ENCODE measurements at regions not wholly inside any gene's neighbourhood (a gene's known extent, or its start where the extent isn't known, plus 50 kb on each side); places are given as distances from the start of the nearest gene placed in this dataset.

DNA sequence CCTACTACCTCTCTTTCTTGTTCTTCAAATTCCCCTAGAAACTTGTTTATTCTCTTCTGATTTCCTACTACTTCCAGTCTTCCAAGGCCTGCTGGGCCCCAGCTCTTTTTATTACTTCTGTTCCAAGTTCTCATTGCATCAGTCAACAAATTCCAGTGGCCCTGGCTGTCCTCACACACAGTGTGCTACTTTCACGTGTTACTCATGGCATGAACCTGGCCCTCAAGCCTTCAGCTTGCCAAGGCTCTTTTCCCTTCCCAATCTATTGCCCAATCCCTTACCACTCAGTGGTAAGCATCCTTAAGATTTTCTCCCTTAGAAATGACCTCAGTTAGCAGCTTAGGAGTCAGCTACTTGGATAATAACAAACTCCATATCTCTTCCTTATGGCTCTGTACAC, 613.5 kb downstream of the LMO4 start:
- Histone ChIP-seq H3K79me2 (ENCODE audit: control insufficient read depth, insufficient read depth, low read length) (no peaks in the 10 kb centered on the region), H4K20me1 (ENCODE audit: control insufficient read depth, insufficient read depth) (no peaks in the 10 kb centered on the region), H3K4me3 (no peak overlapping the region), H2AFZ (ENCODE audit: control insufficient read depth, low read depth, low read length) (no peak overlapping the region), H3K9ac (ENCODE audit: control insufficient read depth, insufficient read depth, low read length) (no peak overlapping the region), H3K36me3 (ENCODE audit: control insufficient read depth in 2 of 2, insufficient read depth in 2 of 2, low read length in 1 of 2) (no peaks in the 10 kb centered on the region), H3K9me3 (replicated peaks; ENCODE audit: control insufficient read depth, insufficient read depth, low read length) (no peaks in the 10 kb centered on the region), H3K27ac (ENCODE audit: control insufficient read depth, insufficient read depth) (no peak overlapping the region), H3K4me1 (ENCODE audit: control insufficient read depth, insufficient read depth, low read length) (no peaks in the 10 kb centered on the region), H3K4me2 (ENCODE audit: control insufficient read depth, insufficient read depth) (no peak overlapping the region), H3K27me3 (replicated peaks in 1 of 2; ENCODE audit: control insufficient read depth in 2 of 2, insufficient read depth in 2 of 2, low read length in 1 of 2) (no peaks in the 10 kb centered on the region; a peak in 1 of 4 replicates)
- ATAC-seq (no peak), FAIRE-seq (no peak), DNase-seq (ENCODE audit: low read depth, low spot score) (no peak)
- in situ Hi-C loops (cut with MboI) (no loop called here), intact Hi-C loops (cut with micrococcal nuclease; ENCODE audit: unreplicated experiment) (no loop called here)
- POLR2A ChIA-PET, result no interaction called here
- no TSS peak for BruUV-seq (replicated peaks)
- RAD21 ChIA-PET (ENCODE audit: unreplicated experiment), result interaction anchor here (1.2 kb wide), 1 partner anchor 1561 kb away, joined by 3 read pairs; no protein-coding TSS in a partner anchor
- no peak for TF ChIP-seq KLF5 (IDR thresholded peaks at IDR 0.05; ENCODE audit: partially characterized antibody)
- TF ChIP-seq, protein P1, sequence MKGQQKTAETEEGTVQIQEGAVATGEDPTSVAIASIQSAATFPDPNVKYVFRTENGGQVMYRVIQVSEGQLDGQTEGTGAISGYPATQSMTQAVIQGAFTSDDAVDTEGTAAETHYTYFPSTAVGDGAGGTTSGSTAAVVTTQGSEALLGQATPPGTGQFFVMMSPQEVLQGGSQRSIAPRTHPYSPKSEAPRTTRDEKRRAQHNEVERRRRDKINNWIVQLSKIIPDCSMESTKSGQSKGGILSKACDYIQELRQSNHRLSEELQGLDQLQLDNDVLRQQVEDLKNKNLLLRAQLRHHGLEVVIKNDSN (IDR thresholded peaks at IDR 0.05; ENCODE audit: borderline replicate concordance, extremely low read length, insufficient read depth, low read depth, low read length), result no peak
- no peak for TF ChIP-seq CBX3 (IDR thresholded peaks at IDR 0.05; ENCODE audit: borderline replicate concordance, low read depth)
- no peak for TF ChIP-seq ASH2L (IDR thresholded peaks at IDR 0.05; ENCODE audit: borderline replicate concordance, low read depth)
- no peak for TF ChIP-seq NR2C1 (IDR thresholded peaks at IDR 0.05)
- no peak for TF ChIP-seq ATF7 (IDR thresholded peaks at IDR 0.05; ENCODE audit: low read depth)
- no peak for TF ChIP-seq PAX8 (IDR thresholded peaks at IDR 0.05)
- TF ChIP-seq, protein P2, sequence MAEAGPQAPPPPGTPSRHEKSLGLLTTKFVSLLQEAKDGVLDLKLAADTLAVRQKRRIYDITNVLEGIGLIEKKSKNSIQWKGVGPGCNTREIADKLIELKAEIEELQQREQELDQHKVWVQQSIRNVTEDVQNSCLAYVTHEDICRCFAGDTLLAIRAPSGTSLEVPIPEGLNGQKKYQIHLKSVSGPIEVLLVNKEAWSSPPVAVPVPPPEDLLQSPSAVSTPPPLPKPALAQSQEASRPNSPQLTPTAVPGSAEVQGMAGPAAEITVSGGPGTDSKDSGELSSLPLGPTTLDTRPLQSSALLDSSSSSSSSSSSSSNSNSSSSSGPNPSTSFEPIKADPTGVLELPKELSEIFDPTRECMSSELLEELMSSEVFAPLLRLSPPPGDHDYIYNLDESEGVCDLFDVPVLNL (IDR thresholded peaks at IDR 0.05; ENCODE audit: low read depth, low read length), result no peak
- no peak for TF ChIP-seq NFXL1 (IDR thresholded peaks at IDR 0.05; ENCODE audit: borderline replicate concordance)
- TF ChIP-seq IRF4 (IDR thresholded peaks at IDR 0.05; ENCODE audit: low read depth, low read length), result no peak
- TF ChIP-seq, protein P3, sequence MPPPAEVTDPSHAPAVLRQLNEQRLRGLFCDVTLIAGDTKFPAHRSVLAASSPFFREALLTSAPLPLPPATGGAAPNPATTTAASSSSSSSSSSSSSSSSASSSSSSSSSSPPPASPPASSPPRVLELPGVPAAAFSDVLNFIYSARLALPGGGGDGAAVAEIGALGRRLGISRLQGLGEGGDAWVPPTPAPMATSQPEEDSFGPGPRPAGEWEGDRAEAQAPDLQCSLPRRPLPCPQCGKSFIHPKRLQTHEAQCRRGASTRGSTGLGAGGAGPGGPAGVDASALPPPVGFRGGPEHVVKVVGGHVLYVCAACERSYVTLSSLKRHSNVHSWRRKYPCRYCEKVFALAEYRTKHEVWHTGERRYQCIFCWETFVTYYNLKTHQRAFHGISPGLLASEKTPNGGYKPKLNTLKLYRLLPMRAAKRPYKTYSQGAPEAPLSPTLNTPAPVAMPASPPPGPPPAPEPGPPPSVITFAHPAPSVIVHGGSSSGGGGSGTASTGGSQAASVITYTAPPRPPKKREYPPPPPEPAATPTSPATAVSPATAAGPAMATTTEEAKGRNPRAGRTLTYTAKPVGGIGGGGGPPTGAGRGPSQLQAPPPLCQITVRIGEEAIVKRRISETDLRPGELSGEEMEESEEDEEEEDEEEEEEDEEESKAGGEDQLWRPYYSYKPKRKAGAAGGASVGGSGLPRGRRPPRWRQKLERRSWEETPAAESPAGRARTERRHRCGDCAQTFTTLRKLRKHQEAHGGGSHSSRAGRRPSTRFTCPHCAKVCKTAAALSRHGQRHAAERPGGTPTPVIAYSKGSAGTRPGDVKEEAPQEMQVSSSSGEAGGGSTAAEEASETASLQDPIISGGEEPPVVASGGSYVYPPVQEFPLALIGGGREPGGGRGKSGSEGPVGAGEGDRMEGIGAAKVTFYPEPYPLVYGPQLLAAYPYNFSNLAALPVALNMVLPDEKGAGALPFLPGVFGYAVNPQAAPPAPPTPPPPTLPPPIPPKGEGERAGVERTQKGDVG (CRISPR knock-in tag; IDR thresholded peaks at IDR 0.05), result no peak
- no peak for TF ChIP-seq CEBPB (IDR thresholded peaks at IDR 0.05; ENCODE audit: borderline replicate concordance in 1 of 2, low read depth in 2 of 2, low read length in 2 of 2)
- SMC1A ChIA-PET (ENCODE audit: uncharacterized antibody, unreplicated experiment), result interaction anchor here (0.9 to 1.5 kb wide), 2 partner anchors 14 to 813 kb away, joined by 3 read pairs; no protein-coding TSS in a partner anchor
- CTCF ChIA-PET, result no interaction called here
- WGBS (ENCODE audit: insufficient coverage, insufficient replicate concordance, low lambda C conversion rate, missing lambda C conversion rate), result 26% methylated on average over 1 of the region's 1 CpG

Measured in GM12878 (cell line).